ENCODE measurements at regions not wholly inside any gene's neighbourhood (a gene's known extent, or its start where the extent isn't known, plus 50 kb on each side); places are given as distances from the start of the nearest gene placed in this dataset.

GRCh38 chr5:158600679-158601078 lies 499.0 kb downstream of the EBF1 start:
- Histone ChIP-seq H3K36me3 (no peaks in the 10 kb centered on the region), H3K4me1 (no peaks in the 10 kb centered on the region), H3K9me3 (no peaks in the 10 kb centered on the region), H3K4me3 (no peak overlapping the region), H3K27me3 (no peaks in the 10 kb centered on the region), H3K27ac (no peak overlapping the region)
- no peak for DNase-seq
- intact Hi-C loops (cut with DNase I) = no loop called here
- TF ChIP-seq POLR2A (IDR thresholded peaks at IDR 0.05) (no peak), CTCF (IDR thresholded peaks at IDR 0.05) (no peak)
- 27 to 40% methylated on average over 1 to 3 of the region's 3 CpGs for WGBS, 2 donors

GRCh38 chr5:158599157-158599556 lies 500.6 kb downstream of the EBF1 start:
- no peaks in the 10 kb centered on the region for H3K27me3 ChIP-seq
- WGBS, 2 donors = 49 to 50% methylated on average over 2 of the region's 2 CpGs
- H3K9me3 ChIP-seq = no peaks in the 10 kb centered on the region
- no peaks in the 10 kb centered on the region for H3K4me1 ChIP-seq
- intact Hi-C loops (cut with DNase I) = no loop called here
- no peaks in the 10 kb centered on the region for H3K36me3 ChIP-seq
- H3K27ac ChIP-seq = no peak overlapping the region
- DNase-seq = no peak
- H3K4me3 ChIP-seq = no peak overlapping the region
- TF ChIP-seq CTCF (IDR thresholded peaks at IDR 0.05) (no peak), POLR2A (IDR thresholded peaks at IDR 0.05) (no peak)

DNA sequence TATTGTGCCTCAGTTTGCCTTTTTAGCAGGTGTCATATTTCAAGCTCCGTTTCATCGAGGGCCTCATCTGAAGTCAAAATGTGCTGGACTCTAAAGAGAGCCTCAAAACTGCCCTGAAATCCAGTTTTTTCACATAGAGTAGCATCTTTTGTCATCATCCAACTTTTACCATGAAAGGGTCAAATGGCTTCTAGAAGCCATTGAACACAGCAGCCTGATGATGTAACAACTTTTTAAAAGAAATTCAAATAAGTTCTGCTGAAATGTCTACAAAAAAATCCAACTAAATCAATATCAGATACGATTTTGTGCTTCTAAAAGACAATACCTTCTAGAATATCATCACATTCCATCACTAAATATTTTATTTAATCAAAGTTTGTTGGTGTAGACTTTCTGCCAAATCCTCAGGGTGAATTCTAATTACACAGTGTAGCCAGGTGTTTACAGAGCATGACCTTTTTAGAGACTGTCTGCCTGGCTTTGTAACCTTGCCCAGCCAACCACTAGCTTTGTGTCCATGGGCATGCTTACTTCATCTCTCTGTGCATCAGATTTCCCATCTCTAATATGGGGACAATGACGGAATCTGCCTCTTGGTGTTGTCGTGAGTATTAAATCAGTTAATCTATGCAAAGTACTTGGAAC lies 505.0 kb downstream of the EBF1 start:
- Histone ChIP-seq H3K4me1 (no peaks in the 10 kb centered on the region), H3K36me3 (no peaks in the 10 kb centered on the region), H3K27me3 (no peaks in the 10 kb centered on the region), H3K4me3 (no peak overlapping the region), H3K9me3 (no peaks in the 10 kb centered on the region), H3K27ac (no peak overlapping the region)
- WGBS, 2 donors = 62 to 81% methylated on average over 3 to 5 of the region's 5 CpGs
- intact Hi-C loops (cut with DNase I) = no loop called here
- TF ChIP-seq POLR2A (IDR thresholded peaks at IDR 0.05) (no peak), CTCF (IDR thresholded peaks at IDR 0.05) (no peak)
- no peak for DNase-seq

- no peak overlapping the region for H3K4me3 ChIP-seq
- no peak for DNase-seq
- H3K9me3 ChIP-seq = no peaks in the 10 kb centered on the region
- 80 to 89% methylated on average over 1 of the region's 1 CpG for WGBS, 2 donors
- intact Hi-C loops (cut with DNase I) = no loop called here
- H3K36me3 ChIP-seq = no peaks in the 10 kb centered on the region
- H3K27ac ChIP-seq = no peak overlapping the region
- no peaks in the 10 kb centered on the region for H3K27me3 ChIP-seq
- no peak for TF ChIP-seq POLR2A (IDR thresholded peaks at IDR 0.05)
- TF ChIP-seq CTCF (IDR thresholded peaks at IDR 0.05) = no peak
- no peaks in the 10 kb centered on the region for H3K4me1 ChIP-seq
These were observed 505.8 kb downstream of the EBF1 start for GRCh38 chr5:158593925-158594324.

GRCh38 chr5:158591301-158591863 lies 508.3 kb downstream of the EBF1 start:
- no peak for DNase-seq
- WGBS, 2 donors = 17 to 28% methylated on average over 7 of the region's 7 CpGs
- no peak overlapping the region for H3K27ac ChIP-seq
- H3K4me3 ChIP-seq = no peak overlapping the region
- H3K9me3 ChIP-seq = no peaks in the 10 kb centered on the region
- no peaks in the 10 kb centered on the region for H3K27me3 ChIP-seq
- no peaks in the 10 kb centered on the region for H3K36me3 ChIP-seq
- intact Hi-C loops (cut with DNase I) = no loop called here
- TF ChIP-seq CTCF (IDR thresholded peaks at IDR 0.05) = no peak
- TF ChIP-seq POLR2A (IDR thresholded peaks at IDR 0.05) = no peak
- no peaks in the 10 kb centered on the region for H3K4me1 ChIP-seq
